ENCODE measurements at regions not wholly inside any gene's neighbourhood (a gene's known extent, or its start where the extent isn't known, plus 50 kb on each side); places are given as distances from the start of the nearest gene placed in this dataset.

DNA sequence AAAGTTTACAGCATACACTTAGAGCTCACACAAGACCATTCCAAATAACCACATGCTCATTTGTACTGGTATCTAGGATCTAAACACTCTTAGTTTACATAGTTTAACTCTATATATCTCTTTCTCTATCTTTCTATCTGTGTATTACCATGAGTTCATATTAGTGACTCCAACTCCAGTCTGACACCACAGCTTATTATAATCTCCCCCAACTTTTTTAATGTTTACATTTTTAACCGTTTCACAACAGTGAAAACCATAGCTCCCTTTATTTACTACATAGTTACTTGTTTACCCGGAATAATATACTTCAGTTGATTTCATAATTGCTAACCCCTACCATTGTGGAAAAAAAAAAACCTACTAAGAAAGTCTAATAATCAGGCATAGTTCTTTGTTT, 362.4 kb upstream of the RGS17 start:
- TF ChIP-seq POLR2A (IDR thresholded peaks at IDR 0.05), result no peak
- TF ChIP-seq, protein P1, sequence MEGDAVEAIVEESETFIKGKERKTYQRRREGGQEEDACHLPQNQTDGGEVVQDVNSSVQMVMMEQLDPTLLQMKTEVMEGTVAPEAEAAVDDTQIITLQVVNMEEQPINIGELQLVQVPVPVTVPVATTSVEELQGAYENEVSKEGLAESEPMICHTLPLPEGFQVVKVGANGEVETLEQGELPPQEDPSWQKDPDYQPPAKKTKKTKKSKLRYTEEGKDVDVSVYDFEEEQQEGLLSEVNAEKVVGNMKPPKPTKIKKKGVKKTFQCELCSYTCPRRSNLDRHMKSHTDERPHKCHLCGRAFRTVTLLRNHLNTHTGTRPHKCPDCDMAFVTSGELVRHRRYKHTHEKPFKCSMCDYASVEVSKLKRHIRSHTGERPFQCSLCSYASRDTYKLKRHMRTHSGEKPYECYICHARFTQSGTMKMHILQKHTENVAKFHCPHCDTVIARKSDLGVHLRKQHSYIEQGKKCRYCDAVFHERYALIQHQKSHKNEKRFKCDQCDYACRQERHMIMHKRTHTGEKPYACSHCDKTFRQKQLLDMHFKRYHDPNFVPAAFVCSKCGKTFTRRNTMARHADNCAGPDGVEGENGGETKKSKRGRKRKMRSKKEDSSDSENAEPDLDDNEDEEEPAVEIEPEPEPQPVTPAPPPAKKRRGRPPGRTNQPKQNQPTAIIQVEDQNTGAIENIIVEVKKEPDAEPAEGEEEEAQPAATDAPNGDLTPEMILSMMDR (IDR thresholded peaks at IDR 0.05), result no peak

All from right lobe of liver (tissue), 4 donors.